ENCODE measurements at regions not wholly inside any gene's neighbourhood (a gene's known extent, or its start where the extent isn't known, plus 50 kb on each side); places are given as distances from the start of the nearest gene placed in this dataset.

DNA sequence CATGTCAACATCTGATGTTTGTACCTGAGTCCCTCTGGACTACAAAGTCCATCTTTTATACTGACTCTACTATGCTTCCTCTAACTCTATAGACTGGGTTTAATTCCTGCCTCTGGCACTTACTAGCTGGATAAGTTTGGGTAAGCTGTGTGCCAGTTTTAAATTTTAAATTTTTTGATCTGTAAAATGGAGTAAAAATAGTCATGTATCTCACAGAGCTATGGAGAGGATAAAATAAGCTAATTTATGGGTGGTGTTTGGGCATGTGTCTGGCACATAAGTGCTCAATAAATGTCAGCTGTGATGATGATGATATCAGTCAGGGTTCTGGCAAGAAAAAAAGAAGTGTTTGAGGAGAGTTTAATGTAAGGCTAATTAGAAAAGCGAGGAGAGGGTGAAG, 139.2 kb upstream of the C1orf21 start:
- DNase-seq (ENCODE audit: low spot score in 2 of 2), result no peak
- WGBS, 2 donors, result 48 to 60% methylated on average over 1 of the region's 1 CpG
- no peak overlapping the region for H3K4me3 ChIP-seq (ENCODE audit: low read depth, poor library complexity, severe bottlenecking)
- intact Hi-C loops (cut with DNase I; ENCODE audit: low total_unique reads), result no loop called here
- TF ChIP-seq CTCF (IDR thresholded peaks at IDR 0.05), result no peak
- no peak for TF ChIP-seq POLR2A (IDR thresholded peaks at IDR 0.05)

DNA sequence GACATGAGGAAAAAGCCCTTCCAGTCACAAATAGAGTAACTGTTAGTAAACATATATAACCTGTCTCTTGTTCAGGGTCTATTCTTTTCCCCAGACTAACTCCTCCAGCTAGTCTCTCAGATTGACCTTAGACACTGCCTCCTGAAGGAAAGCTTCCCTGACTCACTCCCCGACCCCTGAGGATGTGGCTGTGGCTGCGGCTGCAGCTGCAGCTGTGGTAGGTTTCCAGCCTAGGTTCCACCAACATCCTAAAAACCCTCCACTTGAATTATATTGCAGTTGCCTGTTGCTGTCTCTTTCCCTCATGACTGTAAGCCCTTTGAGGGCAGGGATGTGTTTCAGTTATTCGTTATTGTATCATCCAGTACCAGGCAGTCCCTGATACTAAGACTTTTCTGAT, 132.9 kb upstream of the C1orf21 start:
- intact Hi-C loops (cut with DNase I; ENCODE audit: low total_unique reads), result no loop called here
- no peak for DNase-seq (ENCODE audit: low spot score in 2 of 2)
- TF ChIP-seq POLR2A (IDR thresholded peaks at IDR 0.05) (no peak), CTCF (IDR thresholded peaks at IDR 0.05) (no peak)
- H3K4me3 ChIP-seq (ENCODE audit: low read depth, poor library complexity, severe bottlenecking), result no peak overlapping the region
- 95 to 97% methylated on average over 3 of the region's 3 CpGs for whole genome bisulfite sequencing, 2 donors

DNA sequence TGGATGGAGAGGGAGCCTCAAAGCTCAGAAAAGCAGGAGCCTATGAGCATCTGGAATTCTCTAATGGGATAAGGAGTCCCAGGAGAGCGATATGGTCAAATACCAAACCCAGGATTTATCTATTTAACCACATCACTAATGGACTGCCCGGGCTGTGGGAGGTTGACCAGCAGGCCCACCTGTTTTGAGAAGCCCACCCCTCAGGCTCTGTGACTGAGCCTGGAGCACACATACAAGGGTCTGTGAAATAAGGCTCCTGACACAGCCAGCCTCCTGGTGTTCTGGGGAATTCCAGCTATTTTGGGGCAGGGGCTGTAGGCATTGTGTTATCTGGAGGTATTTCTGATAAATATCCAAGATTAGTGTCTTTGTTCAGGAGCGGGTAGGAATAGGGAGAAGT, 132.0 kb upstream of the C1orf21 start:
- TF ChIP-seq POLR2A (IDR thresholded peaks at IDR 0.05) (no peak), CTCF (IDR thresholded peaks at IDR 0.05) (no peak)
- intact Hi-C loops (cut with DNase I; ENCODE audit: low total_unique reads), result no loop called here
- no peak for DNase-seq (ENCODE audit: low spot score in 2 of 2)
- H3K4me3 ChIP-seq (ENCODE audit: low read depth, poor library complexity, severe bottlenecking), result no peak overlapping the region
- 93 to 98% methylated on average over 3 of the region's 3 CpGs for WGBS, 2 donors

- intact Hi-C loops (cut with DNase I; ENCODE audit: low total_unique reads), result no loop called here
- TF ChIP-seq POLR2A (IDR thresholded peaks at IDR 0.05) (no peak), CTCF (IDR thresholded peaks at IDR 0.05) (no peak)
- no peak for DNase-seq (ENCODE audit: low spot score in 2 of 2)
- no peak overlapping the region for H3K4me3 ChIP-seq (ENCODE audit: low read depth, poor library complexity, severe bottlenecking)
Measured at GRCh38 chr1:184255560-184255959, 131.3 kb upstream of the C1orf21 start.

DNA sequence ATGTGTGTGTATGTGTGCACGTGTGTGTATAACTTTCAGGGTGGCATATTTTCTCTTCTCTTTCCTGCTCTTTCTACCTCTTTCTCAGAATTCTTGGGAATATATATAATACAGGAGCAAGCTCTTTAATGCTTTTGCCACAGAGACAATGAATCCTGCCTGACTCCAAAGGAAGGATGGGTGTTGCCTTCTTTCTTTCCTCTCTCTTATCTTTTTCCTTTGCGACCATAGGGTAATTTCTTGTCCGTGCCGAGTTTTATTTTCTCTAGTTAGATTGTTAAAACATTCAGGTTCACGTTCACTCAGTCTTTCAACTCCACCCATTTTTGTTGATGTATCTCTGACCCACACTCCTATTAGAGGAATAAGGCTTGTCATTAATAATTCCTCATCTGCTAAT, 129.0 kb upstream of the C1orf21 start:
- intact Hi-C loops (cut with DNase I; ENCODE audit: low total_unique reads), result no loop called here
- no peak overlapping the region for H3K4me3 ChIP-seq (ENCODE audit: low read depth, poor library complexity, severe bottlenecking)
- TF ChIP-seq POLR2A (IDR thresholded peaks at IDR 0.05) (no peak), CTCF (IDR thresholded peaks at IDR 0.05) (no peak)
- WGBS, 2 donors, result 67 to 90% methylated on average over 5 of the region's 5 CpGs
- DNase-seq (ENCODE audit: low spot score in 2 of 2), result no peak

GRCh38 chr1:184258525-184258924, 128.3 kb upstream of the C1orf21 start:
- intact Hi-C loops (cut with DNase I; ENCODE audit: low total_unique reads), result no loop called here
- H3K4me3 ChIP-seq (ENCODE audit: low read depth, poor library complexity, severe bottlenecking), result no peak overlapping the region
- 68 to 69% methylated on average over 3 of the region's 3 CpGs for WGBS, 2 donors
- no peak for DNase-seq (ENCODE audit: low spot score in 2 of 2)
- TF ChIP-seq POLR2A (IDR thresholded peaks at IDR 0.05) (no peak), CTCF (IDR thresholded peaks at IDR 0.05) (no peak)
